Heart right ventricle (tissue), 16 donors: ENCODE measurements at regions not wholly inside any gene's neighbourhood (a gene's known extent, or its start where the extent isn't known, plus 50 kb on each side); places are given as distances from the start of the nearest gene placed in this dataset.

ENCODE experiments used
- ATAC-seq, 8 donors: fragments of 200-7000 bp; cut with Tn5 transposase; one replicate each; pipeline ENCODE4 v1.9.1; 2020; ENCODE audit warnings: mild to moderate bottlenecking in 8 of 8, moderate library complexity in 8 of 8, moderate number of reproducible peaks in 1 of 8
- DNase-seq, 2 donors: peaks; one replicate each; pipeline ENCODE4 v3.0.0-alpha.2; 2020
- H3K27ac ChIP-seq, 10 donors: fragments of 200-600 bp; sonication (generic) in 2 of 10; one replicate each; pipeline versions ENCODE4 v1.5.0 to v1.8.0; 2020 to 2022; ENCODE audit warnings: mild to moderate bottlenecking in 3 of 10
- H3K27me3 ChIP-seq, 7 donors: fragments of 200-600 bp; one replicate each; pipeline ENCODE4 v1.8.0; 2021 to 2022; ENCODE audit warnings: mild to moderate bottlenecking in 2 of 7
- H3K36me3 ChIP-seq, 9 donors: fragments of 200-600 bp; sonication (generic) in 1 of 9; one replicate each; pipeline versions ENCODE4 v1.5.0 to v1.8.0; 2020 to 2022; ENCODE audit warnings: mild to moderate bottlenecking in 2 of 9
- H3K4me1 ChIP-seq, 9 donors: fragments of 200-600 bp; sonication (generic) in 1 of 9; one replicate each; pipeline versions ENCODE4 v1.5.0 to v1.8.0; 2020 to 2022; ENCODE audit warnings: mild to moderate bottlenecking in 4 of 9
- H3K4me3 ChIP-seq, 10 donors: fragments of 200-600 bp; sonication (generic) in 2 of 10; one replicate each; pipeline versions ENCODE4 v1.5.0 to v1.8.0; 2020 to 2022; ENCODE audit warnings: mild to moderate bottlenecking in 7 of 10, moderate library complexity in 2 of 10
- H3K9me3 ChIP-seq, 11 donors: fragments of 200-600 bp in 10 of 11; sonication (generic) in 2 of 11; one replicate each; pipeline versions ENCODE4 v1.5.0 to v1.8.0; 2013 to 2022; ENCODE audit warnings: mild to moderate bottlenecking in 2 of 11, control low read depth in 1 of 11, moderate library complexity in 1 of 11
- WGBS, 2 donors: extraction: QIAGEN DNeasy Blood & Tissue Kit; methylation state at CpG; one replicate each; pipeline ENCODE4 v1.1.7; 2013; ENCODE audit warnings: inconsistent platforms in 1 of 2; 5-methylcytosine and 5-hydroxymethylcytosine counted together
- intact Hi-C, 10 donors: fragments of 100-400 bp; cut with DNase I; formaldehyde crosslinking; loops; one replicate each; pipeline versions ENCODE4 v1.11.1 to v1.14.2; 2022
- TF ChIP-seq, protein P1 (sequence below), 9 donors: fragments of 200-600 bp; sonication (generic) in 2 of 9; IDR thresholded peaks; one replicate each; pipeline versions ENCODE4 v1.5.0 to v1.8.0; 2021 to 2022; ENCODE audit warnings: antibody characterized with exemption in 9 of 9, mild to moderate bottlenecking in 5 of 9, moderate library complexity in 1 of 9
- donor health status: Arrhythmogenic right ventricular cardiomyopathy.
- donor health status: ischemic (EF 13 %, LVEDD 7.1; RV severe dilation, severe dysfunction).
- donor health status: healthy with polysubstance abuse.
- donor health status: DM: no; HTN: yes; CAD: no.
- donor health status: DM: no; HTN: no; CAD: no.
- donor health status: ischemic (EF 25% LVEDD 6.9; RV normal size, moderate dysfunction).
- donor health status: ischemic (EF 25% LVEDD 5.7; RV mildly dilated, moderate dysfunction).
- donor health status: healthy.
- donor health status: DM: yes; HTN: yes; CAD: no.
- donor health status: Ischemic cardiomyopathy.
- donor health status: ischemic (EF 35%, LVEDD 5.7; RV mildly dilated, moderate dysfunction).
- donor health status: nonischemic (EF 11% LVEDD 7.7; RV severe dilation, severe dysfunction).
- donor health status: DM: yes; HTN: yes; CAD: no.
- donor health status: PGD.
- donor health status: ischemic (EF 29% LVEDD 5.4; RV normal size, mild dysfunction).
- donor health status: nonischemic (EF 23%, LVEDD 6.1; RV moderate dilation, normal function).

DNA sequence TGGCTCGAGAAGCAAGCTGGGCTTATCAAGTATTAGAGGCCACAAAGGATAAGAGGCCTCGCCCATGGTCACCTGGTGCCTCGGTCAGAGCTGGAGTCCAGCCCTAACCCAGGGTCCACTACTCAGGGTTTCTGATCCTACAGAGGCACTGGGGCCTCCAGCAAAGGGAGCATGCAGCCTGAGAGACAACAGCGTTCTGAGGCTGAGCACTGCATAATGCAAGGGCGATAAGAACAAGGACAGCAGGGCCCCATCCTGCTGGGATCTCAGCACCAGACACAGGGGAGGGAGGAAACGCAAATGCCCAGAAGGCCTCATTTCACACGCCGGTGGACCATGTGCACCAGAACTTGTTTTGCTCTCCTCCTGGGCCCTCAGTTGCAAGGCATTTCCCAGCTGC, 63.0 kb downstream of the C5orf15 start:
- no peak for DNase-seq
- TF ChIP-seq, protein P1, sequence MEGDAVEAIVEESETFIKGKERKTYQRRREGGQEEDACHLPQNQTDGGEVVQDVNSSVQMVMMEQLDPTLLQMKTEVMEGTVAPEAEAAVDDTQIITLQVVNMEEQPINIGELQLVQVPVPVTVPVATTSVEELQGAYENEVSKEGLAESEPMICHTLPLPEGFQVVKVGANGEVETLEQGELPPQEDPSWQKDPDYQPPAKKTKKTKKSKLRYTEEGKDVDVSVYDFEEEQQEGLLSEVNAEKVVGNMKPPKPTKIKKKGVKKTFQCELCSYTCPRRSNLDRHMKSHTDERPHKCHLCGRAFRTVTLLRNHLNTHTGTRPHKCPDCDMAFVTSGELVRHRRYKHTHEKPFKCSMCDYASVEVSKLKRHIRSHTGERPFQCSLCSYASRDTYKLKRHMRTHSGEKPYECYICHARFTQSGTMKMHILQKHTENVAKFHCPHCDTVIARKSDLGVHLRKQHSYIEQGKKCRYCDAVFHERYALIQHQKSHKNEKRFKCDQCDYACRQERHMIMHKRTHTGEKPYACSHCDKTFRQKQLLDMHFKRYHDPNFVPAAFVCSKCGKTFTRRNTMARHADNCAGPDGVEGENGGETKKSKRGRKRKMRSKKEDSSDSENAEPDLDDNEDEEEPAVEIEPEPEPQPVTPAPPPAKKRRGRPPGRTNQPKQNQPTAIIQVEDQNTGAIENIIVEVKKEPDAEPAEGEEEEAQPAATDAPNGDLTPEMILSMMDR (IDR thresholded peaks at IDR 0.05): no peak
- no peak for ATAC-seq
- Histone ChIP-seq H3K4me1 (peaks cover 0 to 21% (median 6%) of the 10 kb centered on the region in 9 donors), H3K36me3 (no peaks in the 10 kb centered on the region), H3K9me3 (no peaks in the 10 kb centered on the region), H3K27ac (no peak overlapping the region), H3K4me3 (no peak overlapping the region), H3K27me3 (no peaks in the 10 kb centered on the region)
- intact Hi-C loops: no loop called here
- WGBS, 2 donors: 75 to 77% methylated on average over 8 of the region's 8 CpGs

GRCh38 chr5:133904641-133905040, 63.8 kb downstream of the C5orf15 start:
- Histone ChIP-seq H3K4me1 (peaks cover 0 to 13% (median 3%) of the 10 kb centered on the region in 9 donors), H3K27me3 (no peaks in the 10 kb centered on the region), H3K4me3 (no peak overlapping the region), H3K27ac (no peak overlapping the region), H3K9me3 (no peaks in the 10 kb centered on the region), H3K36me3 (no peaks in the 10 kb centered on the region)
- ATAC-seq: no peak
- intact Hi-C loops: no loop called here
- WGBS, 2 donors: 80 to 82% methylated on average over 8 of the region's 8 CpGs
- no peak for DNase-seq
- TF ChIP-seq, protein P1 (IDR thresholded peaks at IDR 0.05): no peak

DNA sequence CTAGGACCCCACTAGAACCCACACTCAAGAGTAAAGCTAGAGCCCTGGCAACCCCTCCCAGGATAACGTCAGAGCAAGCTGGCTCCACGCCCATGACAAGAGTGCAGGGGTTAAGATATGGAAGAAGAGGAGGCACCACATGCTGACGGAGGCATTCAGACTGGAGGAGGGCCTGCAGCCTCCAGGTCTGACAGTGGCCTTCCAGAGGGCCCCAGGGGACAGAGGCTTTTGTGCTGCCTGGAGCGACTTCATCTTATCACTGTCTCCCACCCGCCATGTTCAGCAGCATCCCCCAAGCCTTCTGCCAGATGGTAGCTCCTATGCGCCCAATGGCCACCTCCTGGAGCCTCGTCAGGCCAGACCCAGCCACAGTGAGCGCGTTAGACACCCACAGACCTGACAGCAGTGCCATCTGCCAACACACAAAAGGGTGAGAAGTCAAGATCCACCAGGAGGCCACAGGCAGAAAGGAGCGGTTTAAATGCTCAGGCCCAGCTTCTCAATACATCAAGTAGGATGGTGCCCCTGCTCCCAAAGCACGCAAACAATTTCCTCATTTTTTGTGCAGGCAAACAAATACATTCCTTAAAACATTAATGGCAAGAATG, 65.8 kb downstream of the C5orf15 start:
- Histone ChIP-seq H3K9me3 (no peaks in the 10 kb centered on the region), H3K27ac (no peak overlapping the region), H3K4me1 (peaks cover 0 to 10% (median 3%) of the 10 kb centered on the region in 9 donors), H3K36me3 (no peaks in the 10 kb centered on the region), H3K4me3 (no peak overlapping the region), H3K27me3 (no peaks in the 10 kb centered on the region)
- ATAC-seq: no peak
- intact Hi-C loops: no loop called here
- 73 to 74% methylated on average over 9 to 11 of the region's 11 CpGs for WGBS, 2 donors
- no peak for DNase-seq
- TF ChIP-seq, protein P1 (IDR thresholded peaks at IDR 0.05): no peak

DNA sequence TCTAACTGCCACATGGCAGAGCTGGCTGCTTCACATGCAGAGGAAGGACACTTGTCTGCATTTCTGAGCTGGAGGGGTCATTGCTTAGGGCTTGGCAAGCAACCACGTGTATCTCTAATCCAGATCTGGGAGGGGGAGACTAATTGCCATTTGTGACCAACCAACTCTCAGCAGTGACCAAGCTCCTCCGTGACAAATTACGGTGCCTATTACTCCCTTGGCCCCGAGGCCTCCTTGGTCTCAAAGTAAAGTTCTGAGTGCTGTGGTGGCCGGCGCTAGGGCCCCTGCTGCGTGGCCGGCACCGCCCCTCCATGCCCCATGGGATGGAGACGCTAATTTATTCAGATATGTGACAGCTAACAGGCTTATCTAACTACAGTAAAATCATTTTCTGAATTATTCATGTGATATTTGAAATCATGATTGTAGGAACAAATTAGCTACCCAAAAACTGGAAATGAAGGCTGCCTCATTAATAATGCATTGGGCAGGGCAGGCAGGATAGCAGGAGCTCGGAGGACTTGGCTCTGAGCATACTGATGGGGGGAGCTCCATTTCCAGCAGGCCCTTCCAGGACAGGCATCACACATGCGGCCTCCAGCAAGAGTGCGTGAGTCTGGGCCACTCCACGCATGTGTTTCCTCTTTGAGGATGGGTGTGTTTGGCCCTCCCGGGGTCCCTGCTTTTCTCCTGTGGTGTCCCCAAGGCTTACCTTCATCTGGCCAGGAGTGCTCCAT, 67.7 kb downstream of the C5orf15 start:
- H3K4me3 ChIP-seq: no peak overlapping the region
- ATAC-seq (no peak), DNase-seq (no peak)
- intact Hi-C loops: no loop called here
- 82 to 84% methylated on average over 15 of the region's 15 CpGs for WGBS, 2 donors
- no peaks in the 10 kb centered on the region for H3K9me3 ChIP-seq
- H3K27me3 ChIP-seq: no peaks in the 10 kb centered on the region
- no peaks in the 10 kb centered on the region for H3K4me1 ChIP-seq
- no peak overlapping the region for H3K27ac ChIP-seq
- TF ChIP-seq, protein P1 (IDR thresholded peaks at IDR 0.05): no peak
- H3K36me3 ChIP-seq: no peaks in the 10 kb centered on the region
